HepG2 (cell line): ENCODE measurements at regions not wholly inside any gene's neighbourhood (a gene's known extent, or its start where the extent isn't known, plus 50 kb on each side); places are given as distances from the start of the nearest gene placed in this dataset.

ENCODE experiments used
- ATAC-seq: fragments of 200-7000 bp; cut with Tn5 transposase; 3 replicates; pipeline ENCODE4 v1.9.1; 2020; ENCODE audit warnings: mild to moderate bottlenecking, moderate library complexity
- BruUV-seq: library from RNA; stranded (reverse); fragments of 400-500 nt; replicated peaks from 2 replicates; lab custom pipeline; 2021; lab: Mats Ljungman, UMichigan
- CTCF ChIA-PET: fragments of 300-600 bp; formaldehyde crosslinking; extraction: SDS; loops from one replicate; lab custom pipeline; 2021; ENCODE audit warnings: low total read pairs, inconsistent platforms, low intra/inter-chr PET ratio; lab: Yijun Ruan, JAX
- POLR2A ChIA-PET: fragments of 350-600 bp; sonication (Branson Sonifier 250); formaldehyde crosslinking; loops from one replicate; lab custom pipeline; 2020; ENCODE audit warnings: antibody characterized with exemption, inconsistent platforms; lab: Yijun Ruan, JAX
- DNase-seq: peaks from one replicate; pipeline ENCODE4 v3.0.0-alpha.2; 2015; ENCODE audit warnings: low spot score
- FAIRE-seq: peaks from 3 replicates; lab custom pipeline; 2011; peaks lifted over from hg19 to GRCh38; lab: Jason Lieb, UNC
- H2AFZ ChIP-seq: one replicate; pipeline ENCODE4 v1.6.1; 2011; ENCODE audit warnings: low read length, inconsistent platforms
- H3K27ac ChIP-seq: fragments of 300-600 bp; 3 replicates; pipeline ENCODE4 v1.8.0; 2011; ENCODE audit warnings: mixed run types, mild to moderate bottlenecking, mixed read lengths, low read length, inconsistent platforms; ENCODE audit not compliant: insufficient read depth; ENCODE audit errors: extremely low read length
- H3K27me3 ChIP-seq, 2 experiments: fragments of 200-600 bp in 1 of 2; 2 replicates in 1 of 2; 3 replicates in 1 of 2; pipeline versions ENCODE4 v1.6.0 to v1.8.0; 2011; ENCODE audit warnings: low read length in 2 of 2, mild to moderate bottlenecking in 2 of 2, moderate library complexity in 2 of 2, inconsistent platforms in 1 of 2; ENCODE audit not compliant: insufficient read depth in 2 of 2, control insufficient read depth in 1 of 2
- H3K36me3 ChIP-seq, 2 experiments: fragments of 200-600 bp in 1 of 2; replicated peaks in 1 of 2; 2 replicates in 1 of 2; 3 replicates in 1 of 2; pipeline versions ENCODE4 v1.5.1 to v1.8.0; 2011; ENCODE audit warnings: low read length in 2 of 2, inconsistent platforms in 1 of 2; ENCODE audit not compliant: insufficient read depth in 2 of 2, control insufficient read depth in 1 of 2
- H3K4me1 ChIP-seq: 2 replicates; pipeline ENCODE4 v1.5.1; 2012; ENCODE audit warnings: low read length, inconsistent platforms; ENCODE audit not compliant: insufficient read depth
- H3K4me2 ChIP-seq: 2 replicates; pipeline ENCODE4 v1.6.0; 2011; ENCODE audit warnings: low read depth, low read length, inconsistent platforms
- H3K4me3 ChIP-seq, 3 experiments: fragments of 200-600 bp in 1 of 3; sonication (generic), shearing (Covaris generic) in 1 of 3; replicated peaks in 1 of 3; 2 replicates each; pipeline ENCODE4 v1.5.1; 2011 to 2016; ENCODE audit warnings: low read length in 3 of 3, inconsistent platforms in 2 of 3, low read depth in 2 of 3, mild to moderate bottlenecking in 2 of 3, control low read depth in 1 of 3, mixed read lengths in 1 of 3; ENCODE audit not compliant: insufficient read depth in 1 of 3
- H3K79me2 ChIP-seq: one replicate; pipeline ENCODE4 v1.6.1; 2011; ENCODE audit warnings: low read length, inconsistent platforms; ENCODE audit not compliant: insufficient read depth
- H3K9ac ChIP-seq: 2 replicates; pipeline ENCODE4 v1.6.0; 2011; ENCODE audit warnings: mild to moderate bottlenecking, low read depth, low read length, inconsistent platforms; ENCODE audit not compliant: insufficient read depth
- H3K9me3 ChIP-seq: 2 replicates; pipeline ENCODE4 v1.5.1; 2012; ENCODE audit warnings: mild to moderate bottlenecking, low read length
- H4K20me1 ChIP-seq: 2 replicates; pipeline ENCODE4 v1.6.0; 2011; ENCODE audit warnings: inconsistent platforms, mild to moderate bottlenecking, low read length, moderate library complexity; ENCODE audit not compliant: insufficient read depth
- CBFB ChIP-seq: sonication (generic); formaldehyde crosslinking; IDR thresholded peaks from 2 replicates; pipeline ENCODE4 v1.4.0; 2020; ENCODE audit warnings: missing genetic modification reagents
- CEBPB ChIP-seq: IDR thresholded peaks from 2 replicates; pipeline ENCODE4 v1.6.1; 2011; ENCODE audit warnings: low read depth, low read length, improper control_type of control experiment, borderline replicate concordance
- GATA4 ChIP-seq: sonication (generic); IDR thresholded peaks from 2 replicates; pipeline ENCODE4 v1.6.1; 2016; ENCODE audit warnings: antibody characterized with exemption, low read depth, borderline replicate concordance
- GRHL1 ChIP-seq: sonication (generic); formaldehyde crosslinking; conservative IDR thresholded peaks from 2 replicates; pipeline ENCODE4 v1.8.0; 2022; ENCODE audit warnings: missing genetic modification reagents
- HMGXB4 ChIP-seq, 2 experiments: sonication (generic) in 1 of 2; formaldehyde crosslinking in 1 of 2; IDR thresholded peaks; 2 replicates each; pipeline versions ENCODE4 v1.4.0 to v1.6.1; 2018 to 2020; ENCODE audit warnings: missing genetic modification reagents in 2 of 2, borderline replicate concordance in 1 of 2, low read depth in 1 of 2, mild to moderate bottlenecking in 1 of 2, missing biosample characterization in 1 of 2
- JDP2 ChIP-seq: sonication (generic); formaldehyde crosslinking; IDR thresholded peaks from 2 replicates; pipeline ENCODE4 v1.8.1; 2022; ENCODE audit warnings: missing genetic modification reagents, borderline replicate concordance
- KDM5A ChIP-seq: fragments of 200-600 bp; sonication (generic); IDR thresholded peaks from 2 replicates; pipeline ENCODE4 v1.7.0; 2018; ENCODE audit warnings: antibody characterized with exemption, mild to moderate bottlenecking, low read length, borderline replicate concordance
- MAFG ChIP-seq: sonication (generic); formaldehyde crosslinking; IDR thresholded peaks from 2 replicates; pipeline ENCODE4 v1.5.1; 2020; ENCODE audit warnings: mild to moderate bottlenecking, missing genetic modification reagents
- PHF8 ChIP-seq: sonication (generic); formaldehyde crosslinking; IDR thresholded peaks from 2 replicates; pipeline ENCODE4 v1.5.0; 2020; ENCODE audit warnings: missing genetic modification reagents
- PRMT3 ChIP-seq: sonication (generic); formaldehyde crosslinking; IDR thresholded peaks from 2 replicates; pipeline ENCODE4 v1.8.1; 2022; ENCODE audit warnings: low read depth, mild to moderate bottlenecking, moderate library complexity, missing genetic modification reagents, borderline replicate concordance
- RAD21 ChIP-seq: fragments of 450-650 bp; formaldehyde crosslinking; IDR thresholded peaks from 2 replicates; pipeline ENCODE4 v1.5.0; 2020; ENCODE audit warnings: mild to moderate bottlenecking
- SOX5 ChIP-seq: IDR thresholded peaks from 2 replicates; pipeline ENCODE4 v1.6.1; 2016; ENCODE audit warnings: borderline replicate concordance
- ZBTB46 ChIP-seq: sonication (generic); formaldehyde crosslinking; IDR thresholded peaks from 2 replicates; pipeline ENCODE4 v1.4.0; 2020; ENCODE audit warnings: mild to moderate bottlenecking, missing genetic modification reagents, borderline replicate concordance
- ZNF460 ChIP-seq: sonication (generic); formaldehyde crosslinking; IDR thresholded peaks from 2 replicates; pipeline ENCODE4 v1.5.1; 2020; ENCODE audit warnings: missing genetic modification reagents, mild to moderate bottlenecking, borderline replicate concordance
- WGBS: methylation state at CpG from one replicate; pipeline ENCODE4 v1.1.6; 2017; ENCODE audit warnings: low lambda C conversion rate; 5-methylcytosine and 5-hydroxymethylcytosine counted together
- in situ Hi-C: cut with HindIII; loops from 2 replicates; pipeline ENCODE4 v1.10.0; 2017; ENCODE audit warnings: low pct_unique_long_range_greater_than_20kb; ENCODE audit not compliant: extremely low pct_ligation_motif_present
- intact Hi-C: fragments of 100-400 bp; cut with micrococcal nuclease; formaldehyde crosslinking; loops from one replicate; pipeline ENCODE4 v1.10.0; 2022; ENCODE audit not compliant: unreplicated experiment
- TF ChIP-seq, protein P1 (sequence below): sonication (generic); formaldehyde crosslinking; IDR thresholded peaks from 2 replicates; pipeline ENCODE4 v1.8.0; 2022; ENCODE audit warnings: mild to moderate bottlenecking, missing genetic modification reagents
- TF ChIP-seq, protein P2 (sequence below): sonication (generic); formaldehyde crosslinking; IDR thresholded peaks from 2 replicates; pipeline ENCODE4; 2020; ENCODE audit warnings: missing genetic modification reagents, mild to moderate bottlenecking, borderline replicate concordance

GRCh38 chr3:72065236-72065635 lies 280.3 kb upstream of the PROK2 start:
- FAIRE-seq (no peak), ATAC-seq (no peak), DNase-seq (no peak)
- Histone ChIP-seq H3K9ac (no peak overlapping the region), H3K27ac (no peak overlapping the region), H3K4me2 (no peak overlapping the region), H3K4me3 (no peak overlapping the region), H3K36me3 (no peaks in the 10 kb centered on the region), H2AFZ (no peak overlapping the region), H3K4me1 (no peaks in the 10 kb centered on the region), H4K20me1 (no peaks in the 10 kb centered on the region), H3K27me3 (no peaks in the 10 kb centered on the region), H3K79me2 (no peaks in the 10 kb centered on the region), H3K9me3 (no peaks in the 10 kb centered on the region)
- in situ Hi-C loops (no loop called here), intact Hi-C loops (no loop called here)
- ChIA-PET POLR2A (no interaction called here), CTCF (no interaction called here)
- BruUV-seq = no TSS peak
- WGBS = 13% methylated on average over 1 of the region's 1 CpG
- TF ChIP-seq KDM5A = no peak
- TF ChIP-seq CBFB (CRISPR knock-in tag) = no peak
- no peak for TF ChIP-seq CEBPB
- TF ChIP-seq JDP2 (CRISPR knock-in tag) = no peak
- TF ChIP-seq PRMT3 (CRISPR knock-in tag) = no peak
- TF ChIP-seq, protein P1, sequence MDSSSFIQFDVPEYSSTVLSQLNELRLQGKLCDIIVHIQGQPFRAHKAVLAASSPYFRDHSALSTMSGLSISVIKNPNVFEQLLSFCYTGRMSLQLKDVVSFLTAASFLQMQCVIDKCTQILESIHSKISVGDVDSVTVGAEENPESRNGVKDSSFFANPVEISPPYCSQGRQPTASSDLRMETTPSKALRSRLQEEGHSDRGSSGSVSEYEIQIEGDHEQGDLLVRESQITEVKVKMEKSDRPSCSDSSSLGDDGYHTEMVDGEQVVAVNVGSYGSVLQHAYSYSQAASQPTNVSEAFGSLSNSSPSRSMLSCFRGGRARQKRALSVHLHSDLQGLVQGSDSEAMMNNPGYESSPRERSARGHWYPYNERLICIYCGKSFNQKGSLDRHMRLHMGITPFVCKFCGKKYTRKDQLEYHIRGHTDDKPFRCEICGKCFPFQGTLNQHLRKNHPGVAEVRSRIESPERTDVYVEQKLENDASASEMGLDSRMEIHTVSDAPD (CRISPR knock-in tag) = no peak
- no peak for TF ChIP-seq PHF8 (CRISPR knock-in tag)
- no peak for TF ChIP-seq RAD21 (CRISPR knock-in tag)
- TF ChIP-seq ZBTB46 = no peak
- no peak for TF ChIP-seq HMGXB4 (CRISPR knock-in tag; IDR thresholded peaks at IDR 0.05; ENCODE audit: borderline replicate concordance in 1 of 2, low read depth in 1 of 2)
- TF ChIP-seq MAFG = no peak
- TF ChIP-seq, protein P2, sequence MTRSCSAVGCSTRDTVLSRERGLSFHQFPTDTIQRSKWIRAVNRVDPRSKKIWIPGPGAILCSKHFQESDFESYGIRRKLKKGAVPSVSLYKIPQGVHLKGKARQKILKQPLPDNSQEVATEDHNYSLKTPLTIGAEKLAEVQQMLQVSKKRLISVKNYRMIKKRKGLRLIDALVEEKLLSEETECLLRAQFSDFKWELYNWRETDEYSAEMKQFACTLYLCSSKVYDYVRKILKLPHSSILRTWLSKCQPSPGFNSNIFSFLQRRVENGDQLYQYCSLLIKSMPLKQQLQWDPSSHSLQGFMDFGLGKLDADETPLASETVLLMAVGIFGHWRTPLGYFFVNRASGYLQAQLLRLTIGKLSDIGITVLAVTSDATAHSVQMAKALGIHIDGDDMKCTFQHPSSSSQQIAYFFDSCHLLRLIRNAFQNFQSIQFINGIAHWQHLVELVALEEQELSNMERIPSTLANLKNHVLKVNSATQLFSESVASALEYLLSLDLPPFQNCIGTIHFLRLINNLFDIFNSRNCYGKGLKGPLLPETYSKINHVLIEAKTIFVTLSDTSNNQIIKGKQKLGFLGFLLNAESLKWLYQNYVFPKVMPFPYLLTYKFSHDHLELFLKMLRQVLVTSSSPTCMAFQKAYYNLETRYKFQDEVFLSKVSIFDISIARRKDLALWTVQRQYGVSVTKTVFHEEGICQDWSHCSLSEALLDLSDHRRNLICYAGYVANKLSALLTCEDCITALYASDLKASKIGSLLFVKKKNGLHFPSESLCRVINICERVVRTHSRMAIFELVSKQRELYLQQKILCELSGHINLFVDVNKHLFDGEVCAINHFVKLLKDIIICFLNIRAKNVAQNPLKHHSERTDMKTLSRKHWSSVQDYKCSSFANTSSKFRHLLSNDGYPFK (CRISPR knock-in tag) = no peak
- TF ChIP-seq ZNF460 (CRISPR knock-in tag) = no peak
- TF ChIP-seq GRHL1 (CRISPR knock-in tag) = no peak
- no peak for TF ChIP-seq SOX5 (CRISPR knock-in tag)
- no peak for TF ChIP-seq GATA4
